Lower lobe of right lung (tissue), 2 donors: ENCODE measurements at regions not wholly inside any gene's neighbourhood (a gene's known extent, or its start where the extent isn't known, plus 50 kb on each side); places are given as distances from the start of the nearest gene placed in this dataset.

Source experiments
- ATAC-seq, 2 donors: fragments of 200-7000 bp; cut with Tn5 transposase; one replicate each; pipeline ENCODE4 v1.9.1; 2020 to 2022; ENCODE audit warnings: mild to moderate bottlenecking in 2 of 2, moderate library complexity in 2 of 2
- DNase-seq: peaks from one replicate; pipeline ENCODE4 v3.0.0-alpha.2; 2020
- H3K27ac ChIP-seq: fragments of 200-600 bp; one replicate; pipeline ENCODE4 v1.8.0; 2022
- H3K27me3 ChIP-seq: fragments of 200-600 bp; one replicate; pipeline ENCODE4 v1.8.0; 2022; ENCODE audit warnings: low read depth
- H3K36me3 ChIP-seq: fragments of 200-600 bp; one replicate; pipeline ENCODE4 v1.8.0; 2022; ENCODE audit warnings: mild to moderate bottlenecking
- H3K4me1 ChIP-seq: fragments of 200-600 bp; one replicate; pipeline ENCODE4 v1.8.0; 2022
- H3K4me3 ChIP-seq: fragments of 200-600 bp; one replicate; pipeline ENCODE4 v1.8.0; 2022; ENCODE audit warnings: mild to moderate bottlenecking
- H3K9me3 ChIP-seq: fragments of 200-600 bp; one replicate; pipeline ENCODE4 v1.8.0; 2022
- CTCF ChIP-seq: fragments of 200-600 bp; IDR thresholded peaks from one replicate; pipeline ENCODE4 v1.8.0; 2022; ENCODE audit warnings: antibody characterized with exemption, mild to moderate bottlenecking
- intact Hi-C: fragments of 100-400 bp; cut with DNase I; formaldehyde crosslinking; loops from one replicate; pipeline ENCODE4 v1.11.0; 2022
- donor health status: DM: no; HTN: yes; CAD: no; lungs with severe emphysema.

GRCh38 chr12:124668602-124669001 lies 101.2 kb upstream of the NCOR2 start:
- no peak for TF ChIP-seq CTCF
- Histone ChIP-seq H3K27me3 (no peaks in the 10 kb centered on the region), H3K4me1 (peaks cover 27% of the 10 kb centered on the region), H3K4me3 (no peak overlapping the region), H3K27ac (peak overlapping the region; percentile 62), H3K36me3 (no peaks in the 10 kb centered on the region), H3K9me3 (peaks cover 8% of the 10 kb centered on the region)
- peak; percentile 43 to 51 for ATAC-seq
- DNase-seq, result no peak
- intact Hi-C loops, result no loop called here

GRCh38 chr12:124667506-124668326 lies 100.3 kb upstream of the NCOR2 start:
- H3K36me3 ChIP-seq, result no peaks in the 10 kb centered on the region
- peaks cover 8% of the 10 kb centered on the region for H3K9me3 ChIP-seq
- ATAC-seq, result peak; percentile 82 to 89
- TF ChIP-seq CTCF, result no peak
- peak; percentile 79 for DNase-seq
- peak overlapping the region; percentile 14 for H3K4me3 ChIP-seq
- peak overlapping the region; percentile 62 for H3K27ac ChIP-seq
- H3K27me3 ChIP-seq, result no peaks in the 10 kb centered on the region
- H3K4me1 ChIP-seq, result peaks cover 27% of the 10 kb centered on the region
- intact Hi-C loops, result no loop called here

- intact Hi-C loops, result no loop called here
- peak overlapping the region; percentile 68 for H3K27ac ChIP-seq
- DNase-seq, result no peak
These were observed 99.4 kb upstream of the NCOR2 start for GRCh38 chr12:124666722-124667259.

GRCh38 chr12:124665511-124665910 lies 98.1 kb upstream of the NCOR2 start:
- Histone ChIP-seq H3K4me1 (peaks cover 27% of the 10 kb centered on the region), H3K36me3 (no peaks in the 10 kb centered on the region), H3K27me3 (no peaks in the 10 kb centered on the region), H3K9me3 (peaks cover 8% of the 10 kb centered on the region), H3K27ac (peak overlapping the region; percentile 68), H3K4me3 (no peak overlapping the region)
- DNase-seq (no peak), ATAC-seq (peak in 1 of 2 donors; percentile 44)
- TF ChIP-seq CTCF, result no peak
- intact Hi-C loops, result no loop called here

More at GRCh38 chr12:124666722-124667259, 99.4 kb upstream of the NCOR2 start:
- Histone ChIP-seq H3K36me3 (no peaks in the 10 kb centered on the region), H3K4me3 (no peak overlapping the region), H3K4me1 (peaks cover 27% of the 10 kb centered on the region), H3K9me3 (peaks cover 8% of the 10 kb centered on the region), H3K27me3 (no peaks in the 10 kb centered on the region)
- no peak for TF ChIP-seq CTCF
- no peak for ATAC-seq

GRCh38 chr12:124664395-124665111 lies 97.1 kb upstream of the NCOR2 start:
- TF ChIP-seq CTCF, result no peak

More at GRCh38 chr12:124664395-124665111, 97.1 kb upstream of the NCOR2 start:
- no peaks in the 10 kb centered on the region for H3K36me3 ChIP-seq
- no peak overlapping the region for H3K4me3 ChIP-seq
- no peaks in the 10 kb centered on the region for H3K27me3 ChIP-seq
- H3K27ac ChIP-seq, result peak overlapping the region; percentile 68
- DNase-seq (no peak), ATAC-seq (no peak)
- H3K4me1 ChIP-seq, result peaks cover 27% of the 10 kb centered on the region
- H3K9me3 ChIP-seq, result peaks cover 8% of the 10 kb centered on the region
- intact Hi-C loops, result no loop called here
